IPS-20b (cell line): ENCODE measurements at regions not wholly inside any gene's neighbourhood (a gene's known extent, or its start where the extent isn't known, plus 50 kb on each side); places are given as distances from the start of the nearest gene placed in this dataset.
"Not testable (repeated sequence)": the region's sequence is repeated elsewhere in the genome, so short reads cannot be mapped to it uniquely, and the experiment has no call there.

Experiments used
- H3K27ac ChIP-seq: one replicate; pipeline ENCODE4 v1.5.1; 2013; ENCODE audit warnings: low read length
- H3K27me3 ChIP-seq: 2 replicates; pipeline ENCODE4 v1.6.1; 2013; ENCODE audit warnings: mild to moderate bottlenecking, low read length, inconsistent platforms; ENCODE audit not compliant: insufficient read depth
- H3K36me3 ChIP-seq: 2 replicates; pipeline ENCODE4 v1.6.1; 2013; ENCODE audit warnings: low read depth, mild to moderate bottlenecking, inconsistent platforms, low read length, moderate library complexity; ENCODE audit not compliant: insufficient read depth
- H3K4me1 ChIP-seq: 2 replicates; pipeline ENCODE4 v1.6.1; 2013; ENCODE audit warnings: mild to moderate bottlenecking, control low read depth, inconsistent platforms, low read length, moderate library complexity; ENCODE audit not compliant: insufficient read depth
- H3K4me3 ChIP-seq: 2 replicates; pipeline ENCODE4 v1.5.1; 2013; ENCODE audit warnings: mild to moderate bottlenecking, low read length, inconsistent platforms
- H3K9ac ChIP-seq: 2 replicates; pipeline ENCODE4 v1.6.1; 2013; ENCODE audit warnings: low read depth, mild to moderate bottlenecking, inconsistent platforms, low read length, moderate library complexity
- H3K9me3 ChIP-seq: 2 replicates; pipeline ENCODE4 v1.6.1; 2013; ENCODE audit warnings: mild to moderate bottlenecking, low read depth, low read length, inconsistent platforms; ENCODE audit not compliant: insufficient read depth

- H3K4me3 ChIP-seq, H3K27ac ChIP-seq, H3K9me3 ChIP-seq, H3K27me3 ChIP-seq, H3K4me1 ChIP-seq, H3K9ac ChIP-seq, H3K36me3 ChIP-seq: not testable (repeated sequence)
Observed at GRCh38 chr7:12043457-12043856, 167.6 kb upstream of the TMEM106B start.

- peaks cover 12% of the 10 kb centered on the region; the same call in 1 of the 2 replicates for H3K9me3 ChIP-seq
- H3K4me3 ChIP-seq, result no peak overlapping the region
- H3K27ac ChIP-seq, result no peak overlapping the region
- no peaks in the 10 kb centered on the region for H3K36me3 ChIP-seq
- no peak overlapping the region for H3K9ac ChIP-seq
- H3K27me3 ChIP-seq, result no peaks in the 10 kb centered on the region
- peaks cover 6% of the 10 kb centered on the region; the same call in 1 of the 2 replicates for H3K4me1 ChIP-seq
Observed at GRCh38 chr7:12052211-12052610, 158.9 kb upstream of the TMEM106B start.

- H3K4me1 ChIP-seq, result no peaks in the 10 kb centered on the region
- H3K27me3 ChIP-seq, result no peaks in the 10 kb centered on the region
- no peak overlapping the region for H3K9ac ChIP-seq
- H3K9me3 ChIP-seq, result peaks cover 16% of the 10 kb centered on the region; the same call in 1 of the 2 replicates
- H3K36me3 ChIP-seq, result no peaks in the 10 kb centered on the region
- no peak overlapping the region for H3K4me3 ChIP-seq
- H3K27ac ChIP-seq, result no peak overlapping the region
Observed at GRCh38 chr7:12053561-12053960, 157.5 kb upstream of the TMEM106B start.

- no peak overlapping the region for H3K9ac ChIP-seq
- H3K27me3 ChIP-seq, result no peaks in the 10 kb centered on the region
- no peaks in the 10 kb centered on the region for H3K36me3 ChIP-seq
- no peaks in the 10 kb centered on the region for H3K4me1 ChIP-seq
- H3K27ac ChIP-seq, result no peak overlapping the region
- H3K4me3 ChIP-seq, result no peak overlapping the region
- peaks cover 16% of the 10 kb centered on the region; the same call in 1 of the 2 replicates for H3K9me3 ChIP-seq
Observed at GRCh38 chr7:12054830-12055229, 156.3 kb upstream of the TMEM106B start.

GRCh38 chr7:12056381-12056780 is 154.7 kb upstream of the TMEM106B start:
- Histone ChIP-seq H3K9me3 (peaks cover 16% of the 10 kb centered on the region; the same call in 1 of the 2 replicates), H3K9ac (no peak overlapping the region), H3K4me3 (no peak overlapping the region), H3K36me3 (no peaks in the 10 kb centered on the region), H3K27me3 (no peaks in the 10 kb centered on the region), H3K4me1 (no peaks in the 10 kb centered on the region), H3K27ac (no peak overlapping the region)

- Histone ChIP-seq H3K4me3 (no peak overlapping the region), H3K9ac (no peak overlapping the region), H3K27ac (no peak overlapping the region), H3K4me1 (no peaks in the 10 kb centered on the region), H3K27me3 (no peaks in the 10 kb centered on the region), H3K36me3 (no peaks in the 10 kb centered on the region), H3K9me3 (peaks cover 16% of the 10 kb centered on the region; the same call in 1 of the 2 replicates)
Observed at GRCh38 chr7:12056977-12057376, 154.1 kb upstream of the TMEM106B start.

GRCh38 chr7:12062062-12062461 is 149.0 kb upstream of the TMEM106B start:
- Histone ChIP-seq H3K9me3 (peaks cover 6% of the 10 kb centered on the region; the same call in 1 of the 2 replicates), H3K27me3 (no peaks in the 10 kb centered on the region), H3K4me1 (peaks cover 10% of the 10 kb centered on the region; the same call in 1 of the 2 replicates), H3K27ac (no peak overlapping the region), H3K9ac (no peak overlapping the region), H3K4me3 (no peak overlapping the region), H3K36me3 (no peaks in the 10 kb centered on the region)

GRCh38 chr7:12064586-12065127 is 146.4 kb upstream of the TMEM106B start:
- Histone ChIP-seq H3K4me3 (no peak overlapping the region), H3K27ac (no peak overlapping the region), H3K36me3 (no peaks in the 10 kb centered on the region), H3K27me3 (no peaks in the 10 kb centered on the region), H3K4me1 (peaks cover 13% of the 10 kb centered on the region), H3K9ac (no peak overlapping the region), H3K9me3 (no peaks in the 10 kb centered on the region)

GRCh38 chr7:12066004-12066403 is 145.1 kb upstream of the TMEM106B start:
- Histone ChIP-seq H3K9ac (no peak overlapping the region), H3K4me3 (no peak overlapping the region), H3K9me3 (no peaks in the 10 kb centered on the region), H3K27ac (no peak overlapping the region), H3K36me3 (no peaks in the 10 kb centered on the region), H3K27me3 (no peaks in the 10 kb centered on the region), H3K4me1 (peaks cover 13% of the 10 kb centered on the region)

- Histone ChIP-seq H3K4me3 (no peak overlapping the region), H3K36me3 (no peaks in the 10 kb centered on the region), H3K4me1 (peaks cover 13% of the 10 kb centered on the region), H3K27ac (no peak overlapping the region), H3K9ac (no peak overlapping the region), H3K27me3 (no peaks in the 10 kb centered on the region), H3K9me3 (no peaks in the 10 kb centered on the region)
Observed at GRCh38 chr7:12066521-12066920, 144.6 kb upstream of the TMEM106B start.

GRCh38 chr7:12067156-12067831 is 143.8 kb upstream of the TMEM106B start:
- no peak overlapping the region for H3K27ac ChIP-seq
- H3K9ac ChIP-seq, result no peak overlapping the region
- H3K4me1 ChIP-seq, result peaks cover 13% of the 10 kb centered on the region
- H3K36me3 ChIP-seq, result no peaks in the 10 kb centered on the region
- no peaks in the 10 kb centered on the region for H3K9me3 ChIP-seq
- no peak overlapping the region for H3K4me3 ChIP-seq
- H3K27me3 ChIP-seq, result no peaks in the 10 kb centered on the region

GRCh38 chr7:12069757-12070156 is 141.3 kb upstream of the TMEM106B start:
- H3K4me3 ChIP-seq, result no peak overlapping the region
- H3K4me1 ChIP-seq, result peaks cover 8% of the 10 kb centered on the region
- H3K9ac ChIP-seq, result no peak overlapping the region
- H3K9me3 ChIP-seq, result peaks cover 8% of the 10 kb centered on the region
- no peak overlapping the region for H3K27ac ChIP-seq
- no peaks in the 10 kb centered on the region for H3K36me3 ChIP-seq
- no peaks in the 10 kb centered on the region for H3K27me3 ChIP-seq
